Mucosa of descending colon (tissue), 3 donors: ENCODE measurements at regions not wholly inside any gene's neighbourhood (a gene's known extent, or its start where the extent isn't known, plus 50 kb on each side); places are given as distances from the start of the nearest gene placed in this dataset.

Source experiments
- ATAC-seq: fragments of 200-7000 bp; cut with Tn5 transposase; one replicate; pipeline ENCODE4 v1.9.1; 2020; ENCODE audit warnings: mild to moderate bottlenecking, moderate library complexity
- DNase-seq, 3 donors: peaks; one replicate each; pipeline ENCODE4 v3.0.0-alpha.2; 2020
- H3K36me3 ChIP-seq: fragments of 200-600 bp; one replicate; pipeline ENCODE4 v1.8.0; 2021; ENCODE audit warnings: low read depth, mild to moderate bottlenecking
- H3K4me1 ChIP-seq: fragments of 200-600 bp; one replicate; pipeline ENCODE4 v1.8.0; 2021; ENCODE audit warnings: low read depth, mild to moderate bottlenecking
- H3K4me3 ChIP-seq: fragments of 200-600 bp; one replicate; pipeline ENCODE4 v1.8.0; 2021; ENCODE audit warnings: mild to moderate bottlenecking
- H3K9me3 ChIP-seq: fragments of 200-600 bp; one replicate; pipeline ENCODE4 v1.8.0; 2021; ENCODE audit warnings: mild to moderate bottlenecking
- intact Hi-C, 2 donors: fragments of 100-400 bp; cut with DNase I in 1 of 2; cut with micrococcal nuclease in 1 of 2; formaldehyde crosslinking; loops; one replicate each; pipeline versions ENCODE4 v1.11.0 to v1.11.1; 2022; cut with DNase I, micrococcal nuclease
- TF ChIP-seq, protein P1 (sequence below): fragments of 200-600 bp; IDR thresholded peaks from one replicate; pipeline ENCODE4 v1.8.0; 2022; ENCODE audit warnings: antibody characterized with exemption, mild to moderate bottlenecking
- donor health status: DM: no; HTN: no; CAD: no; lungs with moderate emphysema.
- donor health status: DM: no; HTN: no; CAD: no.
- donor health status: DM: no; HTN: yes; CAD: no.

DNA sequence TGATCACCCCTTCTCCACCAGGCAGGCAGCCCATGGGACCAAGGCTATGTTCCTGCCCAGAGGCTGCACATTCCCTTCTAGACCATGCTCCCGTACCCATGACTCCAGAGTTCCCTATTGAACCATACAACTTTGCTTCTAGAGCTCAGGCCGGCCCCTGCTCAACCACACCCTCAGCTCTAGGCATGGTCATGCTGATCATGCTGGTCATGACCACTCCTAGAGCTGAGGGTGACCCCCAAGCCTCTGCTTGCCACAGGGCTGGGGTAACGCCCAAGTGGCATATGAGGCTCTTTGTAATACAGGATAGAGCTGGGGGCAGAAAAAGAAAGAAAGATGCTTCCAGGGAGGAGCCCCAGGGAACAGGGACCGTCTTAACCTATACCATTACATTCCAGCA is 301.8 kb downstream of the SP3 start:
- no peaks in the 10 kb centered on the region for H3K4me1 ChIP-seq
- intact Hi-C loops: no loop called here
- no peaks in the 10 kb centered on the region for H3K9me3 ChIP-seq
- TF ChIP-seq, protein P1, sequence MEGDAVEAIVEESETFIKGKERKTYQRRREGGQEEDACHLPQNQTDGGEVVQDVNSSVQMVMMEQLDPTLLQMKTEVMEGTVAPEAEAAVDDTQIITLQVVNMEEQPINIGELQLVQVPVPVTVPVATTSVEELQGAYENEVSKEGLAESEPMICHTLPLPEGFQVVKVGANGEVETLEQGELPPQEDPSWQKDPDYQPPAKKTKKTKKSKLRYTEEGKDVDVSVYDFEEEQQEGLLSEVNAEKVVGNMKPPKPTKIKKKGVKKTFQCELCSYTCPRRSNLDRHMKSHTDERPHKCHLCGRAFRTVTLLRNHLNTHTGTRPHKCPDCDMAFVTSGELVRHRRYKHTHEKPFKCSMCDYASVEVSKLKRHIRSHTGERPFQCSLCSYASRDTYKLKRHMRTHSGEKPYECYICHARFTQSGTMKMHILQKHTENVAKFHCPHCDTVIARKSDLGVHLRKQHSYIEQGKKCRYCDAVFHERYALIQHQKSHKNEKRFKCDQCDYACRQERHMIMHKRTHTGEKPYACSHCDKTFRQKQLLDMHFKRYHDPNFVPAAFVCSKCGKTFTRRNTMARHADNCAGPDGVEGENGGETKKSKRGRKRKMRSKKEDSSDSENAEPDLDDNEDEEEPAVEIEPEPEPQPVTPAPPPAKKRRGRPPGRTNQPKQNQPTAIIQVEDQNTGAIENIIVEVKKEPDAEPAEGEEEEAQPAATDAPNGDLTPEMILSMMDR: no peak
- ATAC-seq (no peak), DNase-seq (no peak)
- no peak overlapping the region for H3K4me3 ChIP-seq
- H3K36me3 ChIP-seq: no peaks in the 10 kb centered on the region

DNA sequence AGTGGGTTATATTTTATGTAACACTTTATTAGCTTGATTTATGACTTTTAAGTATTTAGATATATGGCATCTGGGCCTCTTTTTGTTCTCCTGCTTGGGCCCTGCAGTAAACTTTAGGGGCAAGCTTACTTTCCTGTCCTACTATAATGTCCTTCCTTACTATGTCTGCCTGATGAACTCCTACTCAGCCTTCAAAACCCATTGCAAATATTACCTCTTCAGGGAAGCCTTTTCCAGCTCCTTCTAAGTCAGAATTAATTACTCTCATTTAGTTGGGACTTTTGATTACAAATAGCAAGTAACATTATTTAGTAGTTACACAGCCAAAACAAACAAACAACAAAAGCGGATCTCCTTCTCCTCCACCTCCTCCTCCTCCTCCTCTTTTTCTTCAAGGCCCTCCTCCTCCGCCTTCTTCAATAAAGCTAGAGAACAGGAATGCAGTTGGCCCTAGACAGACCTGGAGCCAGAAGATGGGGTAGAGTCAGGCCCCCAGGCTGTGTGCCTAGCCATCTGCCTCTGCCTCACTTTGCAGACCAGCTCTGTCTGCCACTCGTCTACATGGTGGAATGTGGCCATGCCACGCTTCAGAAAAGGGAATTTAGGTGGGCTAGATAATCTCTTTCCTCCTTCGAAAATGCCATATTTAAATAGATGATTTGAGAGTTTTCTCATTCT is 301.2 kb downstream of the SP3 start:
- ATAC-seq: no peak
- no peaks in the 10 kb centered on the region for H3K36me3 ChIP-seq
- H3K4me3 ChIP-seq: no peak overlapping the region
- DNase-seq: no peak
- TF ChIP-seq, protein P1: no peak
- H3K9me3 ChIP-seq: no peaks in the 10 kb centered on the region
- intact Hi-C loops: no loop called here
- H3K4me1 ChIP-seq: no peaks in the 10 kb centered on the region

DNA sequence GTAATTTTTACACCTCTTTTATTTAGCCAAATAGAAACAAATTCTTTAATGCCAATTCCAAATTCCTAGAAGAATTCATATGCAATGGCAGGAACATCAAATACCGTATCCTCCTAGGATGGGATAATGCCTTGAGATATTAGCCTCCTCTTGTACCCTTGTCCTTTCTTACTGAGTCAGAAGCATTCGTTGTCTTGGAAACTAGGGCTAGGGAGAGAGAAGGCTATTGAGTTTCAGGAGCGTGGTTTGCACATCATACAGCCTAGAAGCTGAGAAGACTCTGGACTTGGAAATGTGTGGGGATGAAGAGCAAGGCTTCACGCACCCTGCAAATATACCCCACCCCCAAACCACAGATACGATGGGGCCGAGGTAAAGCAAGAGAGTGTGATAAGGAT is 300.7 kb downstream of the SP3 start:
- ATAC-seq (no peak), DNase-seq (no peak)
- intact Hi-C loops: no loop called here
- no peak overlapping the region for H3K4me3 ChIP-seq
- no peaks in the 10 kb centered on the region for H3K36me3 ChIP-seq
- H3K9me3 ChIP-seq: no peaks in the 10 kb centered on the region
- no peaks in the 10 kb centered on the region for H3K4me1 ChIP-seq
- TF ChIP-seq, protein P1: no peak

DNA sequence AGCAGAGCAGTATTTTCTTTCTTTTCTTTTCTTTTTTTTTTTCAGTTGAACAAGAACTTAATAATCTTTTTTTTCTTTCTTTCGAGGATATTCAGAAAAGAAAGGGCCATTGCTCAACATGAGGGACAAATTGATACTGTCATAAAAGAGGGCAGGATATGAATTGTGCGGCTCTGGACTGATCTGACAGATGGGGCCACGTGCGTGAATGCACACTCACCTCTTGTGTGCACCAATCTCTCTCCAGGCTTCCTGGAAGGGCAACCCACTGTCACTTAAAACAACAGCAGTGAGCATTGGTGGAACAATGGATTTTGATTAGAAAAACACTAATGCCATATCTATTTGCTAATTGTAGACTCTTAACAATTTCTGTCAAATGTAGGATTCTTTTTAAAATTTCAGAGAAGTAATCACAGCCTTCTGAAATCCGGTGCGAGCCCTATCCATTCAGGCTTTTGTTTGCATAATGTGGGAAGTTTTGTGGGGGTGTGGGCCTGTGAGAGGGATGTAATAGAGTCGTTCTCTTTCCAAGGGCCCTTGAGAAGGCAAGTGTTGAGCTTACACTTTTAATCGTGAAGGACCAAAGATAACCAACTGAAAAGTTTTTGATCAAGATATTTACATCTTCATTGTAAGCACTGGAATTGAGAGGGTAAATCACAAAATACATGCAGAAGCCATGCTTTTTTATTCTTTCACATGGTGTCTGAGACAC is 298.8 kb downstream of the SP3 start:
- Histone ChIP-seq H3K36me3 (no peaks in the 10 kb centered on the region), H3K9me3 (no peaks in the 10 kb centered on the region), H3K4me1 (no peaks in the 10 kb centered on the region), H3K4me3 (no peak overlapping the region)
- DNase-seq (no peak), ATAC-seq (no peak)
- TF ChIP-seq, protein P1: no peak
- intact Hi-C loops: no loop called here

DNA sequence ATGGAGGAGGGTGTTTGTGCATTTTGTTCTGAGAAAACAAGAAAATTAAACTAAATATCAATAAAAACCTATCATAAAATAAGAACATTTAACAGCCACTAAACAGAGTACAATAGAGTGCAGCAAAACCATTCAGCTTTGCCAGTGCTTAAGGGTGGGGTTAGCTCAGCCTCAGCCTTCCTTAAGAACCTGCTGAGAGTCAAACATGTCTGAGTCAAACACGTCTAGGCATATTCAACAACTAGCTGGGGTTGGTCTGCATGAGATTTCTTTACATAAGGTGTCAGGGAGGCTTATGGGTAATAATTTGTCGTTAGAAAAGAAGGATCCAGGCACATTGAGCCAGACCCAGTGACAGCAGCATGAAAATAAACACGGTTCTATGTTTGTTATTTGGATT is 298.2 kb downstream of the SP3 start:
- intact Hi-C loops: no loop called here
- Histone ChIP-seq H3K36me3 (no peaks in the 10 kb centered on the region), H3K9me3 (no peaks in the 10 kb centered on the region), H3K4me3 (no peak overlapping the region), H3K4me1 (no peaks in the 10 kb centered on the region)
- TF ChIP-seq, protein P1: no peak
- ATAC-seq (peak; percentile 74), DNase-seq (peak in 1 of 3 donors; percentile 9)
